H9 (cell line): ENCODE measurements at regions not wholly inside any gene's neighbourhood (a gene's known extent, or its start where the extent isn't known, plus 50 kb on each side); places are given as distances from the start of the nearest gene placed in this dataset.

Experiments used
- DNase-seq: peaks from one replicate; pipeline ENCODE4 v3.0.0-alpha.2; 2017
- H2AFZ ChIP-seq: one replicate; pipeline ENCODE4 v1.6.1; 2013; ENCODE audit warnings: mild to moderate bottlenecking, low read length, control low read depth, moderate library complexity
- H2AK5ac ChIP-seq: 2 replicates; pipeline ENCODE4 v1.6.1; 2013; ENCODE audit warnings: low read length, control low read depth, mixed read lengths; ENCODE audit not compliant: insufficient read length
- H2BK120ac ChIP-seq: one replicate; pipeline ENCODE4 v1.6.1; 2013; ENCODE audit warnings: low read depth, mild to moderate bottlenecking, low read length, control low read depth, inconsistent platforms; ENCODE audit not compliant: poor library complexity, severe bottlenecking
- H2BK12ac ChIP-seq: 2 replicates; pipeline ENCODE4 v1.6.1; 2013; ENCODE audit warnings: low read length, control low read depth, mixed read lengths, low read depth; ENCODE audit not compliant: insufficient read length
- H2BK15ac ChIP-seq: 2 replicates; pipeline ENCODE4 v1.6.1; 2013; ENCODE audit warnings: low read depth, low read length, control low read depth
- H2BK20ac ChIP-seq: one replicate; pipeline ENCODE4 v1.6.1; 2013; ENCODE audit warnings: low read depth, mild to moderate bottlenecking, low read length, control low read depth, inconsistent platforms; ENCODE audit not compliant: poor library complexity, severe bottlenecking
- H2BK5ac ChIP-seq: 2 replicates; pipeline ENCODE4 v1.6.1; 2013; ENCODE audit warnings: low read length, control low read depth, mixed read lengths; ENCODE audit not compliant: insufficient read length
- H3K14ac ChIP-seq: 2 replicates; pipeline ENCODE4 v1.6.1; 2013; ENCODE audit warnings: low read length, control low read depth; ENCODE audit not compliant: insufficient read depth
- H3K18ac ChIP-seq: 2 replicates; pipeline ENCODE4 v1.6.1; 2013; ENCODE audit warnings: low read depth, mild to moderate bottlenecking, mixed read lengths, low read length, control low read depth; ENCODE audit not compliant: insufficient read length
- H3K23ac ChIP-seq: 2 replicates; pipeline ENCODE4 v1.6.1; 2013; ENCODE audit warnings: low read length, control low read depth, mixed read lengths, low read depth; ENCODE audit not compliant: insufficient read length
- H3K23me2 ChIP-seq: 2 replicates; pipeline ENCODE4 v1.6.1; 2013; ENCODE audit warnings: low read depth, mild to moderate bottlenecking, mixed read lengths, low read length, control low read depth; ENCODE audit not compliant: insufficient read length, poor library complexity, severe bottlenecking
- H3K27ac ChIP-seq: 2 replicates; pipeline ENCODE4 v1.5.1; 2013; ENCODE audit warnings: low read length, control low read depth, mixed read lengths, low read depth; ENCODE audit not compliant: insufficient read length
- H3K27me3 ChIP-seq: 2 replicates; pipeline ENCODE4 v1.6.1; 2013; ENCODE audit warnings: low read length, control low read depth, inconsistent platforms; ENCODE audit not compliant: insufficient read depth
- H3K4ac ChIP-seq: 2 replicates; pipeline ENCODE4 v1.6.1; 2013; ENCODE audit warnings: low read depth, mild to moderate bottlenecking, control low read depth, inconsistent platforms, low read length, moderate library complexity
- H3K4me1 ChIP-seq: 2 replicates; pipeline ENCODE4 v1.6.1; 2013; ENCODE audit warnings: low read length, control low read depth, inconsistent platforms; ENCODE audit not compliant: insufficient read depth
- H3K4me2 ChIP-seq: 2 replicates; pipeline ENCODE4 v1.6.1; 2013; ENCODE audit warnings: low read length, control low read depth, mixed read lengths; ENCODE audit not compliant: insufficient read length, insufficient read depth
- H3K56ac ChIP-seq: 2 replicates; pipeline ENCODE4 v1.6.1; 2013; ENCODE audit warnings: low read depth, mild to moderate bottlenecking, mixed read lengths, low read length, control low read depth; ENCODE audit not compliant: insufficient read length
- H3K79me1 ChIP-seq: 2 replicates; pipeline ENCODE4 v1.6.1; 2013; ENCODE audit warnings: low read depth, mild to moderate bottlenecking, moderate library complexity, low read length, control low read depth, inconsistent platforms; ENCODE audit not compliant: insufficient read depth, poor library complexity, severe bottlenecking
- H3K79me2 ChIP-seq: 2 replicates; pipeline ENCODE4 v1.6.1; 2013; ENCODE audit warnings: low read length, control low read depth, inconsistent platforms; ENCODE audit not compliant: insufficient read depth
- H3K9ac ChIP-seq: 2 replicates; pipeline ENCODE4 v1.6.1; 2013; ENCODE audit warnings: low read length, control low read depth, mixed read lengths; ENCODE audit not compliant: insufficient read length; ENCODE audit errors: extremely low read depth
- H3K9me3 ChIP-seq: one replicate; pipeline ENCODE4 v1.6.1; 2013; ENCODE audit warnings: low read depth, low read length, inconsistent platforms; ENCODE audit not compliant: control insufficient read depth
- H3T11ph ChIP-seq: one replicate; pipeline ENCODE4 v1.6.1; 2013; ENCODE audit warnings: mild to moderate bottlenecking, low read length, control low read depth, inconsistent platforms
- H4K20me1 ChIP-seq: one replicate; pipeline ENCODE4 v1.6.1; 2013; ENCODE audit not compliant: control insufficient read depth, insufficient read length, insufficient read depth
- H4K5ac ChIP-seq: 2 replicates; pipeline ENCODE4 v1.6.1; 2013; ENCODE audit warnings: low read depth, mild to moderate bottlenecking, mixed read lengths, low read length, control low read depth; ENCODE audit not compliant: insufficient read length
- H4K8ac ChIP-seq: replicated peaks from 2 replicates; pipeline ENCODE4 v1.6.1; 2013; ENCODE audit warnings: low read length, control low read depth, mixed read lengths, low read depth; ENCODE audit not compliant: insufficient read length
- H4K91ac ChIP-seq: 2 replicates; pipeline ENCODE4 v1.6.1; 2013; ENCODE audit warnings: low read depth, mild to moderate bottlenecking, moderate library complexity, mixed read lengths, low read length, control low read depth; ENCODE audit not compliant: insufficient read length
- H3K27ac Mint-ChIP-seq, 3 experiments: 2 replicates in 2 of 3; 3 replicates in 1 of 3; pipeline ENCODE4 v1.8.0; 2020 to 2021; ENCODE audit warnings: mixed read lengths in 3 of 3, mild to moderate bottlenecking in 1 of 3, moderate library complexity in 1 of 3
- H3K27me3 Mint-ChIP-seq: 2 replicates; pipeline ENCODE4 v1.8.0; 2021; ENCODE audit warnings: low read depth, mild to moderate bottlenecking, moderate library complexity, mixed read lengths
- H3K36me3 Mint-ChIP-seq, 3 experiments: 2 replicates in 2 of 3; 3 replicates in 1 of 3; pipeline ENCODE4 v1.8.0; 2020 to 2021; ENCODE audit warnings: low read depth in 3 of 3, mixed read lengths in 3 of 3; ENCODE audit not compliant: insufficient read depth in 1 of 3
- H3K4me1 Mint-ChIP-seq, 2 experiments: 2 replicates each; pipeline ENCODE4 v1.8.0; 2020; ENCODE audit warnings: mixed read lengths in 2 of 2
- H3K4me3 Mint-ChIP-seq, 2 experiments: 2 replicates in 1 of 2; 3 replicates in 1 of 2; pipeline ENCODE4 v1.8.0; 2020 to 2021; ENCODE audit warnings: mild to moderate bottlenecking in 2 of 2, mixed read lengths in 2 of 2, moderate library complexity in 1 of 2
- H3K9me3 Mint-ChIP-seq, 2 experiments: 2 replicates in 1 of 2; 3 replicates in 1 of 2; pipeline ENCODE4 v1.8.0; 2020; ENCODE audit warnings: mild to moderate bottlenecking in 2 of 2, mixed read lengths in 2 of 2, moderate library complexity in 1 of 2
- WGBS: extraction: QIAGEN DNeasy Blood & Tissue Kit; methylation state at CpG from one replicate; pipeline ENCODE4 v1.1.7; 2013; ENCODE audit warnings: missing lambda C conversion rate, low lambda C conversion rate, mixed read lengths; ENCODE audit not compliant: insufficient read length; ENCODE audit errors: extremely low coverage; 5-methylcytosine and 5-hydroxymethylcytosine counted together
- TF ChIP-seq, protein P1 (sequence below): fragments of 200-600 bp; sonication (generic); conservative IDR thresholded peaks from 3 replicates; pipeline ENCODE4 v1.8.0; 2021; ENCODE audit warnings: antibody characterized with exemption, mild to moderate bottlenecking

DNA sequence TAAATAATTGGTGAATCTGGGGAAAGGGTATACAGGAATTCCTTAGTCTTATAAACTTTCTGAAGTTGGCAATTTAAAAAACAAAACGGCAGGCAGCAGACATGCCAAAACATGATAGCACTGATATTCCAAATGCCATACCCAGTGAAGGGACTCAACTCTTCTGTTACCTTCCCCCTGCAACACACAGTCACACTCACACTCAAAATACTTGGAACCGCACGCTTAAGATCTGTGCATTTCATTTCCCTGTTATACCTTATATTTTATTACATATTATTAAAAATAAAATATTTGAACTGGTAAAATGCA lies 123.4 kb downstream of the ZFP36L2 start:
- no peak overlapping the region for H4K91ac ChIP-seq
- no peak overlapping the region for H3K4me2 ChIP-seq
- H3K9ac ChIP-seq: no peak overlapping the region
- H2BK5ac ChIP-seq: no peak overlapping the region
- no peaks in the 10 kb centered on the region; the same call in 1 of the 2 replicates for H3K27me3 ChIP-seq
- H3K79me1 ChIP-seq: no peaks in the 10 kb centered on the region
- Mint-ChIP-seq H3K9me3 (peaks cover 8 to 9% of the 10 kb centered on the region in 2 experiments; a peak in 4 of 5 replicates), H3K27ac (no peak overlapping the region), H3K27me3 (peaks cover 25% of the 10 kb centered on the region), H3K4me1 (peaks cover 48 to 55% of the 10 kb centered on the region in 2 experiments), H3K4me3 (no peak overlapping the region), H3K36me3 (peaks cover 4 to 21% (median 8%) of the 10 kb centered on the region in 3 experiments; a peak in 6 of 7 replicates)
- H3K56ac ChIP-seq: no peak overlapping the region
- H2BK12ac ChIP-seq: no peak overlapping the region
- DNase-seq: no peak
- H3K18ac ChIP-seq: no peak overlapping the region
- WGBS: no CpG with 5 or more reads among the region's 3 CpGs
- no peak overlapping the region for H3T11ph ChIP-seq
- peaks cover 4% of the 10 kb centered on the region; the same call in 1 of the 2 replicates for H3K4me1 ChIP-seq
- H2BK120ac ChIP-seq: no peak overlapping the region
- H2AK5ac ChIP-seq: no peak overlapping the region
- H3K14ac ChIP-seq: no peak overlapping the region
- H3K79me2 ChIP-seq: no peaks in the 10 kb centered on the region
- H2BK15ac ChIP-seq: no peak overlapping the region
- TF ChIP-seq, protein P1, sequence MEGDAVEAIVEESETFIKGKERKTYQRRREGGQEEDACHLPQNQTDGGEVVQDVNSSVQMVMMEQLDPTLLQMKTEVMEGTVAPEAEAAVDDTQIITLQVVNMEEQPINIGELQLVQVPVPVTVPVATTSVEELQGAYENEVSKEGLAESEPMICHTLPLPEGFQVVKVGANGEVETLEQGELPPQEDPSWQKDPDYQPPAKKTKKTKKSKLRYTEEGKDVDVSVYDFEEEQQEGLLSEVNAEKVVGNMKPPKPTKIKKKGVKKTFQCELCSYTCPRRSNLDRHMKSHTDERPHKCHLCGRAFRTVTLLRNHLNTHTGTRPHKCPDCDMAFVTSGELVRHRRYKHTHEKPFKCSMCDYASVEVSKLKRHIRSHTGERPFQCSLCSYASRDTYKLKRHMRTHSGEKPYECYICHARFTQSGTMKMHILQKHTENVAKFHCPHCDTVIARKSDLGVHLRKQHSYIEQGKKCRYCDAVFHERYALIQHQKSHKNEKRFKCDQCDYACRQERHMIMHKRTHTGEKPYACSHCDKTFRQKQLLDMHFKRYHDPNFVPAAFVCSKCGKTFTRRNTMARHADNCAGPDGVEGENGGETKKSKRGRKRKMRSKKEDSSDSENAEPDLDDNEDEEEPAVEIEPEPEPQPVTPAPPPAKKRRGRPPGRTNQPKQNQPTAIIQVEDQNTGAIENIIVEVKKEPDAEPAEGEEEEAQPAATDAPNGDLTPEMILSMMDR: no peak
- no peak overlapping the region for H4K8ac ChIP-seq
- H3K4ac ChIP-seq: no peak overlapping the region
- H3K9me3 ChIP-seq: no peaks in the 10 kb centered on the region
- H3K23me2 ChIP-seq: no peaks in the 10 kb centered on the region
- H4K20me1 ChIP-seq: no peaks in the 10 kb centered on the region
- H4K5ac ChIP-seq: no peak overlapping the region
- H2AFZ ChIP-seq: no peak overlapping the region
- H2BK20ac ChIP-seq: no peak overlapping the region
- no peak overlapping the region for H3K27ac ChIP-seq
- no peak overlapping the region for H3K23ac ChIP-seq
